NCI-H510A treated with DMSO at 0.1 percent for 48 hours (cell line): ENCODE measurements at regions not wholly inside any gene's neighbourhood (a gene's known extent, or its start where the extent isn't known, plus 50 kb on each side); places are given as distances from the start of the nearest gene placed in this dataset.
"Not testable (repeated sequence)": the region's sequence is repeated elsewhere in the genome, so short reads cannot be mapped to it uniquely, and the experiment has no call there.

Source experiments
- DNase-seq: peaks from one replicate; lab custom pipeline; 2025; lab: John Stamatoyannopoulos, UW

DNA sequence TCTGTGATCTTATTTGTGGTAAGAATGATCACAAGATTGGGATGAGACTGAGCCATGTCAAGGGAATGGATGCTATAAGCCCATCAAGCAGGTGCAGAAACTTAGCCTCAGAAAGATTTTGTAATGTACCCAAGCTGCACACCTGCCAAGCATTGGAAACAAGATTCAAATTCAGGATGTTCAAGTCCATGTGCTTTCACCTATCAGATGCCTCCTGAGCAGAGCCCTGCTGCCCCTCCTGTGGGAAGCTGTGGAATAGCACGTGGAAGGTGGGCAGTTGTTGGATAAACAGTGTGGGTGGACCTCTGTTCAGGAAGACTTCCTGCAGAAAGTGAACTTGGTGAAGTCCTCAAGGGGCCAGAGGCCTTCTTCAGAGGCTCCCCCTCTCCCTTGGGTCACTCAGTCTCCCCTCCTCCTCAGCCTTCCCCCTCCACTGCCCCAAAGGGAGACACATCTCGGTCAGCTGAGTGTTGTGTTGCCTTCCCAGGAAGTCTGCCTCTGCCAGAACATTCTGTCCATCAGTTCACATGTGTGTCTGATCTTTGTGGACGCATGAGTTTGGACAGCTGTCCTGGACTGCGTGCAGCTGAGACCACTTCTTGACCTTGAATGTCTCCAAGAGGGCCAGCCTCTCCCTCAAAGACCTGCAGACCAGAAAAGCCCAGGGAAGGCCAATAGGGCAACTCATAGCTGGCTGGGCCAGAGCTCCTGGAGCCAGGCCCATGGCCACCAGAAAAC lies 186.1 kb downstream of the INHBB start:
- DNase-seq, result no peak

DNA sequence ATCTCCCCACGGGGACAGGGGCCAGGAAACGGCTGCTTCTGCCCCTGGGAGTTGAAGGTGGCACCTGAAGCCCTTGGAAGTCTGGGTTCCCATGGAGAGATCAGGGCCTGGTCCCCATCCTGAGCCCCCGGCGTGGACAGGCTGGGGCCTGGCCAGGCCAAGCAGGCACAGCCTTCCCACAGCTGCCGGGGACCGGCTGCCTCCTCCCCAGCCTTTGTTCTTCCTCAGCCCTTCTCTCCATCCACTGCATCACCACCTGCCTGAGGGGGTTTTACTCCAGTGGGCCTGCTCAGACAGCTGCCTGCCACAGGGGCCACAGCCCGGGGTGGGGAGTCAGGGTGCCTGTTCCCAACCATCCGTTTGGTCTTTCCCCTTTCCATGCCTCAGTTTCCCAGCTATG lies 187.7 kb downstream of the INHBB start:
- no peak for DNase-seq

DNA sequence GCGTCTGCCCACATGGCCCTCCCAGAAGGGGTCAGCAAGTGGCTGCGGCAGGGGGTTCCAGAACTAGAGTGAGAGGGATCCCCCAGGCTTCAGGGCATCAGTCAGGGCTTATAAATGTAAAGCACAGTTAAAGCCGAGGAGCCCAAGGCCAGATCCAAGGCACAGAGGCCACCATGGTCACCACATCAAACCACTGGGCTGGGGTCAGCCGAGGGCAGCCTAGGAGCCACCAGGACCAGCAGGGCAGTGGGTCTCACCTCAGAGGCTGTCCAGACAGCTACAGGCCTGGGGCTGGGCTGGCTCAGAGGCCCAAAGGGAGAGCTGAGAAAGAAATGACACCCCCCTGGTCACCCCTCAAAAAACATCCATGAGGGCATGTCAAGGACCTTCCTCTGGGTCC lies 188.5 kb downstream of the INHBB start:
- no peak for DNase-seq

DNA sequence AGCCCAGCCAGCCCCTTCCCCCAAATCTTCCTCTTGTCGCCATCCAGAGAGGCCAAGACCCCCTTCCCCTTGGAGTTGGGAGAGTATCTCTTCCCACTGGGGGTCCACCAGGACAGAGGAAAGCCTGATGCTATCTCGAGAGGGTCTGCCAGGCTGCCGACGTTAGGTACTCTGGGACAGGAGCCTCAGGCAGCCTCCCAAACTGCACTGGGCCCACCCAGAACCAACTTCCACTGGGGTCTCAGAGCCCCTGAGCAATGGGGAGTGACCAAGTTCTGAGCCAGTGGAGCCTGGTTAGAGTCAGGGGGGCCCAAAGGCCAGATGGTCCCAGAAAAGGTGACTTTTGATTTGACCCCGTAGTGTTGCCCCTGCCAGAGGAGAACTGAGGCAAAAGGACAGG lies 189.1 kb downstream of the INHBB start:
- no peak for DNase-seq

DNA sequence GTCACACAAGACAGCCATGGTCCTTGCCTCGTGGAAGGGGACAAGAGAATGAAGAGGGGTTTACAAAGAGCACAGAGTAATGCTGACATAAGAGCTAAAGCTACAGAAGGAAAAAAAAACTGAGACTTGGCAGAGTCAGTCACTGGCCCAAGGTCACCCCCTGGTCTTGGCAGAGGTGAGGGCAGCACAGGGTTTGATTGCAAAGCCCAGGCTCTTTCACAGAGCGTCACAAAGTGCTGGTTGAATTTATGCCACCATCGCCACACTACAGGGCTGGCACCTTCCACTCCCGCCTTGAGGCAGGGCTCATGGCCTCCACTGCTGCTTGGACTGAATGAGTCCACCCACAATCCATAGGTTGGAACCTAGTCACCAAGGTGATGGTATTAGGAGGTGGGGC lies 190.2 kb downstream of the INHBB start:
- DNase-seq, result no peak

DNA sequence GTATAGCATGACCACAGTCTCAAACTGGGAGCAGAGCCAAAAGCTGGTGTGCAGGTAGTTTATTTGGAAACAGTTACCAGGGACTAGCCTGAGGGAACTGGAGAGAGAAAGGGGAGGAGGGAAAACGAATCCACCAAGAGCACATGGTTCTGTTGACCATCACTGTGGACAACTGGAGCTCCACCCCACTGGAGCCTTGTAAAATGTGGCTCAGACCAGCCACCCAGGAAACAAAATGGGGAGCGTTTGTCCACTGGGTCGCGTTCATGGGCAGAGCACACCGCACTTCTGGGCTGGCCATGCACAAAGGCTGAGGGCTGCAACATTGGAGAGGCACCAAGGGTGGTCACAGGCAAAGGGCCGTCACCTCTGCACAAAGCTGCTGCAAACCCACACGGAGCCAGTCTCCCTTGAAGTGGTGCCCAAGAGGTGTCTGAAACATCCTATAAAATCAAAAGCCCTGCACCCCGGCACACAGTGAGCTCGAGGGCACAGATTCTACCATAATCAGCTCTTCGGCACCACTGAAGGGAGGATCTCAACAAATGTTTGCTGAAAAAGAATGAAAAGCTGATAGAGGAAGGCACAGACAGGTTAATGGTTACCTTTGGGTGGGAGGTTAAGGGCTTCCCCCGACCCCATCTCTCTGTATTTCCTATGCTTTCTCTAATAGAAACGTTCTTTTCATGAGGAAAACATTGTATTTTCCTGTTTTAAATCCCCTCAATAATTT lies 192.9 kb downstream of the INHBB start:
- no peak for DNase-seq

DNA sequence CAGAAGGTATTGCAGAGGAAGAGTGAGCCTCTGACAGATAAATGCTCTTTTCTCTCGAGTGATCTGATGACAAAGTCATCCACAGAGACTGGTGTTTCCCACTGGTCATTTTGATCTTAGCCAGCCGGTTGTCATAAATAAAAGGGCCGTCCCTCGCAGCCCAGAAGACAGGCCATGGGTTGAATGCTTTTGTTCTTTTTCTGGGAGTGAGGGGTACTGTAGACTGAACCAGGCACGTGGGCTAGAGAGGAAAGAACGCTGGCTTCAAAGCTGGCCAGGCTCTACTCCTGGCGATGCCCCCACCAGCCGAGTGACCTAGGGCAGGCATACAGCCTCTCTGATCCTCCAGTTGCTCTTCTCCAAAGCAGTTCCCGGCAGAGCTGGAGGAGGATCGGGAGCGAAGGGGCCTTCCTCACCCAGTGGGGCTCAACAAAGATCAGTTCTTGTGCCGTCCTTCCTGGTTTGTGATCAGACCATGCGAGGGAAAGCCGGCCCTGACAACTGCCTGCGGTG lies 193.5 kb downstream of the INHBB start:
- no peak for DNase-seq

DNA sequence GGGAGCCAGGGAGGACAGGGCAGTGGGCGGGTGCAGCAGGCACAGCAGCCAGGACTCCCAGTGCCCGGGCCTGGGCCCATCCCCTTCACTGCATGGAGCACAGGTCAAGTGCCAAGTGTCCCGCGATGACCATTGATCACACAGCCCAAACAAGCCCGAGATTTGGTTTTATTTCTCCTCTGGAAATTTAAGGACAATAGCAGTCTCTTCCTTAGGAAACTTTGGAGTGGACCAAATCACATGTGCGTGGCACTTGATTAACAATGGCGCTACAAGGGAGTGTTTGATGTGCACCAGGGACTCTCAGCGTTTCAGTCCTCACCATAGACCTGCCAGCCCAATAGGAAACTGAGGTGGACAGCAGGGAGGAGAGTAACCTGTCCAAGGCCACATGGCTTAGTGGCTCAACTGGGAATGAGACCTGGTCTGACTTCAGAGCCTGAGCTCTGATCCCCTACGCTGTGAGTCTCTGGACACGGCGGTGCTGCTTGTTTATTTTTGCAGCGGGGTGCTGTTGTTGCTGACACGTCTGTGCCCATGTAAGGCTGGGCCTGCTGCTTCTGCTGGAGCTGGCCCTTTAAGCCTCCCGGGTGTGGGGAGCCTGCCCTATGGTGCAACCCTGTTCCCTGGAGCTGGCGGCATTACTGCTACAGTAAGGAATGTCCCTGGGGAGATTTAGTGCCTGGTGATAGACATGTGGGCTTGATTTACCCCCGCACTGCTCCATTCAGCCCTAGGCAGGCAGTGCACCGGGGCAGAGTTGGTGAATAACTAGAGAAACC lies 194.2 kb downstream of the INHBB start:
- peak; percentile 28 for DNase-seq

DNA sequence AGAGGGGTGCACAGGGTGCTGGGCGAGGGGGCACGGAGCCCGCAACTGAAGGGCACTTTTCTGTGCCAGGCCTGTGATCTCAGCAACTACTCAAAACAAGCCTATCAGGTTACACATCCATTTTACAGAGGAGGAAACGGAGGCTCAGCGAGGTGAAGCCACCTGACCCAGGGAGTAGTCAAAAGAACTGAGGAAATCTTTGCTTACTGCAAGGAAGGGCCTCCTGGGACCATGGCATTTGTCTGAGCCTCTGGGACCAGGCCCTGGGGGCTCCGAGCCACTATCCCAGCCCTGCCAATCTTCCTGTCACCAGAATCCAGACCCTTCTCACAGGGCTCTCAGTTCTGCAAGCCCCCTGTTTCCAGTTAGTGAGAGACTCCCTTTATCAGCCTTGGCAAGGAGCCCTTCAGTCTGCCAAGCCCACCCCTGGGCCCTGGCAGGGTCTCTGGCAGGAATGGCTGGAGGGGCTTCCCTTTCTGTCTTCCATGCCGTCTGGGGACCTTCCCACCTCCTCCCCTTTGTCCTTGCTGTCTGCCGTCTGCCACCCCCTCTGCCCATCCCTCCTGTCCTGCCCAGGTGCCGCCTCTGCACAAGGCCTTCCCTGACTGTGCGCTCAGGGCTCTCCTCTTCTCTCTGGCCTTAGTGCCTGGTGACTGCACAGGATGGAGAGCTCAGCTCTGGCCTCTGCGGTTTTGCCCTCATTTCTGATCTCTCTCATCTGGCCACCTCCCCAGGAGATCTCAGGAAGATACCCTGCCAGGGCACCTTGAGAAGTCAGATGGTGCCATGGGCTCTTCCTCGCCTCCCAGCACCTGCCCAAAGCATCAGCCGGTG lies 194.7 kb upstream of the GLI2 start:
- DNase-seq, result peak; percentile 28

DNA sequence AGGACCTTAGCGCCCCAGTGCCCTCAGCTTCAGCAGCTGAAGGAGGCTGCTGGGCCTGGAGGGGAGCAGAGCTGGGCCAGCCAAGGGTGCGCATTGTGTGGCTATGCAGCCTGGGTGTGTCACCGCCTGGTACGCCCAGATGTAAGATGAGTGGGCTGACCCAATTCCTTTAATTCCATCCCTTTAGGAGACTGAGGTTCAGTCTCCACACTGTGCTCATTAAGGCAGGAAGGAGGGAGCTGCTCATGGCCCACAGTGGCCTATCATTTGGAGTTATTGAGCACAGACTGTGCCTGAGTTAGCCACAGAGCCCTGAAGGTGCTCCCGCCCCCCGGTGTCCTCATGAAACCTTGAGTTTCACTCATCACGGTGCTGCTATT lies 194.1 kb upstream of the GLI2 start:
- DNase-seq, result no peak

DNA sequence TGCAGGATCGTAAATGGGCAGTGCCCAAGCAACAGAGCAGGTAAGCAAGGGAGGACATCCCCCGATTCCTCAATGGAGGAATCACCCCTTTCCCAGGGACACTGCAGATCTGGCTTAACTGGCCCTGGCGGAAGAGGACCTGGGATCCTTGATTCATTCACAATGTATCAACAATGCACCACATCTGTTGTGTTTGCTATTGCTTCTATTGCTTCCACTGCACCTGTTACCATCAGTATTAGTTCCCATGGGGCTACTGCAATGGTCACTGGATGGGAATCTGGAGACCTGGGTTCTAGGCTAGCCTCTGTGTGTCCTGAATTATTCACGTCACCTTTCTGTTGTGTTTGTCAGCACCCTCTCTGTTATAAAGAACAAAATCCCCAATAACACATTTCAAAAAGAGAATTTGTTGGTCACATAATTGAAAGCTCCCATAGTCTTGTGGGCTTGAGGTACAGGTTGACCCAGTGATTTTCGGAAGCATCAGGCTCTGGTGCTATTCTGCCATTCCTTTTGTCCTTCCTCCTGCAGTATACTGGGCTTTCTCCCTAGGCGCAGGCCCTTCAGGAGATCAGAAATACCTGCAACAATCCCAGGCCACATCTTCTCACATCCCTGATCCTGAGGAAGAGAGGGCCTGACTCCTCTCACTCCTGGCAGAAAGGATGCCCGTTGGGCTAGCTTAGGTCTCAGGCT lies 193.5 kb upstream of the GLI2 start:
- no peak for DNase-seq

DNA sequence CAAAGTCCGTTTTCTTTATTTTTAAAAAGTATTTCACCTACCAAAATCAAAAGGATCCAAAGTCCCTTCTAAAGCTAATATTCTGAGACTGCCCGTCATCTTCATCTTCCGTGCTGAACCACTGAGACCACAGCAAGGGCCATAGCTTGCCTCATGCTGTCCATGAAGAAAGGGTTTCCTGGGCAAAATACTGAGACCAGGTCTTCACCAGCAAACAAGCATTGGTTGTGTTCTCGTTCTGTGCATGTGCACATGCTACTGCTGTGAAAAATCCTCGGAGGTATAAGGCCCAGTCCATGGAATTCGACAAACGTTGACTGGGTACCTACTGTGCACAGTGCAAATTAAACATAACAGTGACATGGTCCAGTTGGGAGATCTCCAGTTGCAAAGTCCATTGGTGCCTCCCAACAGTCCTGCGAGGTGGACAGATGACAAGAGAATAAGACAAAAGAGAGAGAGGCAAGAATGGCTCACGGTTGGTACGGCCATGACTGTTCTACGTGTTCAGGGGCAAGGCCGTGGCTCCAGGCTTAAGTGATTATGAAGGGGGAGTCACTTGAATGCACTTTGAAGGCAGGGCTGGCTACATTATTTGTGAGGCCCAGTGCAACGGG lies 192.6 kb upstream of the GLI2 start:
- DNase-seq, result no peak

DNA sequence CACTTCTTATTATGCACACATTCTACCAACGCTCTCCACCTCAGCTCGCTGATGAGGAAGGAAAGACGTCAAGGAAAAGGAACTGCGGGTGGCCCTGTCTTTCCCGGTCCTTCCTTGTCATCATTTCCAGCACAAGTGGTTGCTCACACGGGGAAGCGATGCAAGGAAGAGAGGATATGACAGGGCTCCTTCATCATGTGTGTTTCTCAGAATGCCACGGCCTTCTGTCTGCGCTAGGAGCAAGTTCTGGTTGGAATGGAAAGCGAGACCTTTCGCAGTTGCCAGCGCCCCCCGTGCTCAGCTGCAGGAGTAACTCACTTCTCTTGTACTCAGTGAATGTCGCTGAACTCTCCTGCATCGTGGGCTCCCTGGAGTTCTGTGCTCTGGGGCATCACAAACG lies 191.8 kb upstream of the GLI2 start:
- DNase-seq, result no peak

DNA sequence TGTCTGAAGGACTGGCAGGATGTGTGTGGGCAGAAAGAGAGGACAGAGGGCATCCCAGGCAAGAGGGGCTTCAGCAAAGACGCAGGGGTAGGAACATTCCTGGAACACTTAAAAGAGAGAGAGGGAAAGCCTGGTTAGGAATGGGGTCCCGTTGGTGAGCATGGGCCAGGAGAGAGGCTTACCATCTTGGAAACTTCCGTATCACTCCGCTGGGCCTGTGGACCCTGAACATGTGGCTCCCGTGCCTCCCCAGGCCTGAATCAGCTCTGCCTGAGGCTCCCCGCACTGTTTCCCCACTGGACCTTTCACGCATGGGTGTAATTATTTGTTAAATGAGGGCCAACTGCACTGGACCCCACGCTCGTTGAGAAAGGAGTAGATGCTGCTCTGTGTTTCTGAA lies 191.1 kb upstream of the GLI2 start:
- DNase-seq, result no peak

DNA sequence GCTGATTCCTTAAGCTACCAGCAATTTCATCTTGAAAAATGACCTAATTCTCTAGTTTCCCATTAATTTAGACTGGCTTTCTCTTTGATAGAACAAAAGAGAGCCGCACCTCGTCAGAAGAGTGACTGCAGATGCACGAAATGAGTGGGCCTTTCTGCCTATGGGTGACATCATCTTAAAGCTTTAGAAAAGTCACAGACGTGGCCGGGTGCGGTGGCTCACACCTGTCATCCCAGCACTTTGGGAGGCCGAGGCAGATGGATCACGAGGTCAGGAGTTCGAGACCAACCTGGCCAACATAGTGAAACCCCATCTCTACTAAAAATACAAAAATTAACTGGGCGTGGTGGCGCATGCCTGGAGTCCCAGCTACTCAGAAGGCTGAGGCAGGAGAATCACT lies 190.7 kb upstream of the GLI2 start:
- not testable (repeated sequence) for DNase-seq

DNA sequence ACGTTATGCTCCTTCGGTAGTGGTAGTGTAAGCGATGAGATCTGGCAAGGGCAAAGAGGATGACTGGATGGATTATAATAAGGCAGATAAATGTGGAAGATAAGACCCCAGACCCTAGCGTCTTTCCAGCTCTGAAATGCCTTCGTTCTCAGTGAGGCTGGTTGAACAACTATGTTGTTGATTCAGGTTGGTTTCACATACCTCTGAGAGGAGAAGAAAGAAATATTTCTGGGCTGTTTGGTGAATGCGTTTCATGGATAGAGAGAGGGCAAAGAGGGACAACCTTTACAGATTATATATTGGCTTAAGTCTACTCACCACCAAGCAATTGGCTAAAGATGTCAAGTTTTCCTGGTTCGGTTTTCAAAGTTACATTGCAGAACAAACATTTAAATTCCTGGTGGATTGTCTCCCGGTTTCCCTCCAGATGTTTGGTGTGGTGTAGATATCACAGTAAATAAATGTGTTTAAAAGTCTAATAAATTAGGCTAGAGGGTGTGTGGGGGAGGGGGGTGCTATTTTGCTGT lies 190.1 kb upstream of the GLI2 start:
- DNase-seq, result no peak

DNA sequence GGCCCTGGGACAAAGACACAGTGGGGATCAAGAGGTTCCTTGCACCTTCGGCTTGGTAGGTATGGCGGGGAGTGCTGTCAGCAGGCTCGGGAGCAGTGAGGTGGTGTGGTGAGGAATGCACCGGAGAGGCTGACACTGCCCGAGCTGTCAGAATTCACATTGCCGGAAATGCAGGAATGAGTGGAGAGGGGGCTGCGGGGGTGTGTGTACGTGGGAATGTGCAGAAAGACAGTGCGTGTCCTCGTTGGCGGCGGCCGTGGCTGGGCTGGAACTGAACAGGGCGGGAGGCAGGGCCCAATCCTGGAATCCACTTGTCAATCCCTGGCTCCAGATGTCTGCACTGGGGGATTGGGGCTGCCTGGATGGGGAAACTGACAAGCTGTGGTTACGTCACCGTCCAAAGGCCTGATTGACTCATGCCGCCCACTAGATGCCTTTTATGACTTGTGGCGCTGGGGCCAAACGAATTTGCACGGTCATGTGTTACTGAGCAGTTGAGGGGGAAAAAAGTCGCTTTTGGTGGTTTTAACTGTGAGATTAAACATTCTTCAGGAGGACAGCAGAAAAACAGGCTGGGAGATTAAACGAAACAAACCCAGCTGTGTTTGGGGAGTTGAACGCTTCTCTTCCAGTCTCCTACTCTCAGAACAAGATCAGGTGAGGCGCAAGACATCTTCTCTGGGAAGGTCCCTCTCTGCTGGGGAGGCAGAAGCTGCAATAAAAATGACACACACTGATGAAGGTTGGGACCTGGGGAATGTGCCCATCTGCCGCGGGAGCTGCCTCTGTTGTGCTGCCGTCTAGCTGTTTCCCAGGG lies 189.4 kb upstream of the GLI2 start:
- no peak for DNase-seq

DNA sequence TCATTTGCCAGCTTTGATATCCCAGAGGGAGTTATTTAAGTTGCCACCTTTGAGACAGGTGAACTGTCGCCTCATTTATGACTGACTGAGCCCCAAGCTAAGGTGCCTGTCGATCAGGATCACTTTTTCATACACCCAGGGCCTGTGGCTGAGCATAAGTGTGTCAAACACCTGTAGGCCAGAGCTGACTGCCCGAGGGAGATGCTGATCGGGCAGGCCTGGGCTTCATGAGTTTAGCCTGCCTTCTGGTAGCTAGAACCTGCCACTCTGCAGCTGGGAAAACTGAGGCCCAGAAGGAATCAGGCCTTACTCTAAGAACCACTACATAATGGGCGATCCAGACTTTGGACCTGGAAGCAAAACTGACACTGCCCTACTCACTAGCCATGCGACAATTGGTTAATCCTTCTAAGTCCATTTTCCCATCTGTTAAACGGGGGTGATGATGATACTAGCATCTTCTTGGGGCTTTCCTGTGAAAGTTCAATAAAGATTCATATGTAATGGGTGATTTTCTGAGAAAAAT lies 188.7 kb upstream of the GLI2 start:
- DNase-seq, result no peak

DNA sequence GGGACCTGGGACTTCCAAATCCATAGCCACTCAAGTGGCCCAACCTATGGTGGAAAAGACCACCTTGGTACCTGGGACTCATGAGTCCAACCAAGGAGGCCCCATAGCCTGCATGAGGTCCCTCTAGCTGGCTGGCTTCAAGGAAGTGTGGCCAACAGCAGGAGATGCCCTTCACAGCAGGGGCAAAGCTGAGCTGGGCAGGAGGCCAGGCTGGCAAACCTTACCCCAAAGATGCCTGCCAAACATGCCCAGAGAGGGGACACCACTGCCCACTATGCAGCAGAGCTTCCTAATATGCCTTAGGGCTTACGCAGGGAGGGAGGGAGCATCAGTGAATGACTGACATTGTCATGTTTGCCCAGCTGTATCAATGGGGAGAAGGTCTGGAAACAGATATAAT lies 188.0 kb upstream of the GLI2 start:
- no peak for DNase-seq
